ENCODE measurements at regions not wholly inside any gene's neighbourhood (a gene's known extent, or its start where the extent isn't known, plus 50 kb on each side); places are given as distances from the start of the nearest gene placed in this dataset.
A peak's percentile ranks its signal among the peaks of the same experiment; 100 is the strongest.

DNA sequence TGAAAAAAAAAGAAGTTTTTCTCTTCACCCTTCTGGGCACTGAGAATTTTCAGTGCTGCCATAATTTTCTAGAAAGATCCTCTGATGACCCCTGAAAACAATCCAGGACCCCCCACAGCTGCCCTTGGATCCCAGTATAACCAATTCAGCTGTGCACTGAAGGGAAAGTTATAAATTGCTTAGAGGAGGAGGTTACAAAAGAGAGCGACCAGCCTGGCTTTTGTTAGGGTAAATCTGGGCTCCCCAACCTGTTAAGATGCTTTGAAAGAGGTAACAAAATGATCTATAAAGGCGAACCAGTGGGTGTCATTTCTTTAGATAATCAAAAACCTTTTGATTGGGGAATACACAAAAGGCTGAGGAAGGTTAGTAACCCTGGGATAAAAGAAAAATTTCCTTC lies 407.9 kb upstream of the ATP11B start:
- Histone ChIP-seq H3K4me3 (no peak overlapping the region), H3K9ac (ENCODE audit: insufficient read depth in 1 of 2, low read length in 2 of 2) (no peak overlapping the region), H3K27ac (ENCODE audit: low read depth in 1 of 2, low read length in 1 of 2) (no peak overlapping the region), H3K4me1 (ENCODE audit: control insufficient read depth in 5 of 5, insufficient read depth in 5 of 5, low read length in 5 of 5) (peaks cover 0 to 5% (median 0%) of the 10 kb centered on the region in 5 donors), H3K36me3 (ENCODE audit: control insufficient read depth in 4 of 4, insufficient read depth in 4 of 4, low read length in 4 of 4) (no peaks in the 10 kb centered on the region), H3K9me3 (ENCODE audit: control insufficient read depth in 4 of 4, insufficient read depth in 3 of 4, low read length in 3 of 4) (no peaks in the 10 kb centered on the region), H3K27me3 (ENCODE audit: control insufficient read depth in 3 of 3, insufficient read depth in 3 of 3, low read length in 2 of 3) (no peaks in the 10 kb centered on the region)
- 75 to 78% methylated on average over 2 of the region's 2 CpGs for WGBS, 2 donors
- no peak for ATAC-seq (ENCODE audit: insufficient read depth, low FRiP score)
- DNase-seq = no peak
- TF ChIP-seq, protein P1, sequence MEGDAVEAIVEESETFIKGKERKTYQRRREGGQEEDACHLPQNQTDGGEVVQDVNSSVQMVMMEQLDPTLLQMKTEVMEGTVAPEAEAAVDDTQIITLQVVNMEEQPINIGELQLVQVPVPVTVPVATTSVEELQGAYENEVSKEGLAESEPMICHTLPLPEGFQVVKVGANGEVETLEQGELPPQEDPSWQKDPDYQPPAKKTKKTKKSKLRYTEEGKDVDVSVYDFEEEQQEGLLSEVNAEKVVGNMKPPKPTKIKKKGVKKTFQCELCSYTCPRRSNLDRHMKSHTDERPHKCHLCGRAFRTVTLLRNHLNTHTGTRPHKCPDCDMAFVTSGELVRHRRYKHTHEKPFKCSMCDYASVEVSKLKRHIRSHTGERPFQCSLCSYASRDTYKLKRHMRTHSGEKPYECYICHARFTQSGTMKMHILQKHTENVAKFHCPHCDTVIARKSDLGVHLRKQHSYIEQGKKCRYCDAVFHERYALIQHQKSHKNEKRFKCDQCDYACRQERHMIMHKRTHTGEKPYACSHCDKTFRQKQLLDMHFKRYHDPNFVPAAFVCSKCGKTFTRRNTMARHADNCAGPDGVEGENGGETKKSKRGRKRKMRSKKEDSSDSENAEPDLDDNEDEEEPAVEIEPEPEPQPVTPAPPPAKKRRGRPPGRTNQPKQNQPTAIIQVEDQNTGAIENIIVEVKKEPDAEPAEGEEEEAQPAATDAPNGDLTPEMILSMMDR (IDR thresholded peaks at IDR 0.05; ENCODE audit: control extremely low read depth, extremely low read depth) = no peak

DNA sequence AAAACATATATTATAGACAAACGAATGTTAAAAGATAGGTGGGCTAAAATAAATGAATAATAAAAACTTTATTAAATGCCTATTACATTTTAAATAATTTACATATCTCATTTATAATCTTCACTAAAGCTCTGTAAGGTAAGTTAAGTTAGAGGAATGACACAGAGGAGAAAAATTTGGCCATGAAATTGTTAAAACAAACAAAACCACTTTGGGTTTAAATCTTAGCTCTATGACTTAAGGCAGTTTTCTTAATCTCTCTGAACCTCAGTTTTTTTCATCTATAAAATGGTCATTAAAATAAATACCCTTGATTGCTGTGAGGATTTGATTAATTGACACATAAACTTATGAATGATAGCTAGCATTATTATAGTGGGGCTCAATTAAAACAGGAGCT lies 404.8 kb upstream of the ATP11B start:
- Histone ChIP-seq H3K9me3 (ENCODE audit: control insufficient read depth in 4 of 4, insufficient read depth in 3 of 4, low read length in 3 of 4) (no peaks in the 10 kb centered on the region), H3K27me3 (ENCODE audit: control insufficient read depth in 3 of 3, insufficient read depth in 3 of 3, low read length in 2 of 3) (no peaks in the 10 kb centered on the region), H3K27ac (ENCODE audit: low read depth in 1 of 2, low read length in 1 of 2) (no peak overlapping the region), H3K36me3 (ENCODE audit: control insufficient read depth in 4 of 4, insufficient read depth in 4 of 4, low read length in 4 of 4) (no peaks in the 10 kb centered on the region), H3K4me3 (no peak overlapping the region), H3K4me1 (ENCODE audit: control insufficient read depth in 5 of 5, insufficient read depth in 5 of 5, low read length in 5 of 5) (peaks cover 0 to 5% (median 0%) of the 10 kb centered on the region in 5 donors), H3K9ac (ENCODE audit: insufficient read depth in 1 of 2, low read length in 2 of 2) (no peak overlapping the region)
- no peak for DNase-seq
- 85 to 92% methylated on average over 1 of the region's 1 CpG for WGBS, 2 donors
- TF ChIP-seq, protein P1 (IDR thresholded peaks at IDR 0.05; ENCODE audit: control extremely low read depth, extremely low read depth) = no peak
- ATAC-seq (ENCODE audit: insufficient read depth, low FRiP score) = no peak

DNA sequence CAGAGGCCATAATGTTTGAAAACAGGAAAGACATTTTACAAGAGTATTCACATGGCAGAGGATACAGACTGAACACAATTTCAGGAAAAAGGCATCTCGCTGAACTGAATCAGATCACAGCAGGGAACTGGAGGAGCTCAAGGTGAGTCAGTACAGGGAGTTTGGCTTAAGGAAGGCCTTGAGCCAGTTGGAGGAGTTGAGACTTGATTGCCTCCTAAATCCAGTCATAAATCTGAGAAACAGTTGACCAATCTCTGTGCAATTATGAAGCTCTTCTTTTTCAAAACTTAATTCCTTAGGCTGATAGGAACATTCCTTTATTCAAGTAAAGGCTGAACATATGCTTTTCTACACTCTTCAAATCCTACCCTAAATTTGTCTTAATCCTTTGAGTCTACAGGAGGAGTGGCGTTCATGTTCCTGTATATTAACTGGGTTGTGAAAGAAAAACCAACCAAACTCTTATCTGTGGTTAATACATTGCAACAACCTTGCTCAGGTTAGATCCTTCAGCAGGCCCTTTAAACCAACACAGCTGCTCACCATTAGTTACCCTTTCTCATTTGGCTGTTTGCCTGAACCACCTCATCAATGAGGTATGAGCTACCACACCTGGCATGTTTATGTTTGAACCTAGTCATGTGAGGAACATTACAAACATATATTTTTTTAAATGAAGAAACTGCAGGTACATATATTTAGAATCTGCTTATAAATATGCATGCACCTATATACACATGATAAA lies 404.1 kb upstream of the ATP11B start:
- ATAC-seq (ENCODE audit: insufficient read depth, low FRiP score) (no peak), DNase-seq (peak in 2 of 3 donors; percentile 36 to 44)
- no peak overlapping the region for H3K9ac ChIP-seq (ENCODE audit: insufficient read depth in 1 of 2, low read length in 2 of 2)
- H3K4me3 ChIP-seq = no peak overlapping the region
- H3K9me3 ChIP-seq (ENCODE audit: control insufficient read depth in 4 of 4, insufficient read depth in 3 of 4, low read length in 3 of 4) = no peaks in the 10 kb centered on the region
- peaks cover 0 to 2% (median 0%) of the 10 kb centered on the region in 5 donors for H3K4me1 ChIP-seq (ENCODE audit: control insufficient read depth in 5 of 5, insufficient read depth in 5 of 5, low read length in 5 of 5)
- WGBS, 2 donors = 81 to 82% methylated on average over 2 of the region's 2 CpGs
- H3K36me3 ChIP-seq (ENCODE audit: control insufficient read depth in 4 of 4, insufficient read depth in 4 of 4, low read length in 4 of 4) = no peaks in the 10 kb centered on the region
- TF ChIP-seq, protein P1 (IDR thresholded peaks at IDR 0.05; ENCODE audit: control extremely low read depth, extremely low read depth) = no peak
- no peak overlapping the region for H3K27ac ChIP-seq (ENCODE audit: low read depth in 1 of 2, low read length in 1 of 2)
- no peaks in the 10 kb centered on the region for H3K27me3 ChIP-seq (ENCODE audit: control insufficient read depth in 3 of 3, insufficient read depth in 3 of 3, low read length in 2 of 3)

- Histone ChIP-seq H3K4me1 (ENCODE audit: control insufficient read depth in 5 of 5, insufficient read depth in 5 of 5, low read length in 5 of 5) (no peaks in the 10 kb centered on the region), H3K36me3 (ENCODE audit: control insufficient read depth in 4 of 4, insufficient read depth in 4 of 4, low read length in 4 of 4) (no peaks in the 10 kb centered on the region), H3K27ac (ENCODE audit: low read depth in 1 of 2, low read length in 1 of 2) (no peak overlapping the region), H3K9ac (ENCODE audit: insufficient read depth in 1 of 2, low read length in 2 of 2) (no peak overlapping the region), H3K4me3 (no peak overlapping the region), H3K9me3 (ENCODE audit: control insufficient read depth in 4 of 4, insufficient read depth in 3 of 4, low read length in 3 of 4) (no peaks in the 10 kb centered on the region), H3K27me3 (ENCODE audit: control insufficient read depth in 3 of 3, insufficient read depth in 3 of 3, low read length in 2 of 3) (no peaks in the 10 kb centered on the region)
- ATAC-seq (ENCODE audit: insufficient read depth, low FRiP score) = no peak
- DNase-seq = no peak
- TF ChIP-seq, protein P1 (IDR thresholded peaks at IDR 0.05; ENCODE audit: control extremely low read depth, extremely low read depth) = no peak
- 82 to 88% methylated on average over 7 of the region's 7 CpGs for WGBS, 2 donors
Observed at GRCh38 chr3:182390421-182390820, 402.9 kb upstream of the ATP11B start.
